IMR-90 (cell line): ENCODE measurements at regions not wholly inside any gene's neighbourhood (a gene's known extent, or its start where the extent isn't known, plus 50 kb on each side); places are given as distances from the start of the nearest gene placed in this dataset.
A peak's percentile ranks its signal among the peaks of the same experiment; 100 is the strongest.

Source experiments
- ATAC-seq: fragments of 200-7000 bp; cut with Tn5 transposase; 2 replicates; pipeline ENCODE4 v1.9.1; 2020; ENCODE audit warnings: low read depth, mild to moderate bottlenecking, moderate library complexity
- BruUV-seq: library from RNA; stranded (reverse); fragments of 400-500 nt; replicated peaks from 2 replicates; lab custom pipeline; 2021; lab: Mats Ljungman, UMichigan
- CTCF ChIA-PET: fragments of 300-600 bp; formaldehyde crosslinking; extraction: SDS; loops from one replicate; lab custom pipeline; 2021; ENCODE audit warnings: antibody characterized with exemption; lab: Yijun Ruan, JAX
- POLR2A ChIA-PET: fragments of 300-600 bp; sonication (Branson Sonifier 250); formaldehyde crosslinking; loops from one replicate; lab custom pipeline; 2022; ENCODE audit warnings: antibody characterized with exemption; ENCODE audit not compliant: unreplicated experiment; lab: Charles Lee
- DNase-seq: peaks from one replicate; pipeline ENCODE4 v3.0.0; 2013
- H2AFZ ChIP-seq: replicated peaks from 2 replicates; pipeline ENCODE3; 2013; ENCODE audit warnings: low read length, mild to moderate bottlenecking; ENCODE audit not compliant: poor library complexity
- H2AK5ac ChIP-seq: 2 replicates; pipeline ENCODE4 v1.6.1; 2013; ENCODE audit warnings: low read depth, low read length, inconsistent platforms
- H2AK9ac ChIP-seq: replicated peaks from 2 replicates; pipeline ENCODE3; 2013; ENCODE audit warnings: mild to moderate bottlenecking, low read depth, low read length, moderate library complexity; ENCODE audit not compliant: poor library complexity
- H2BK120ac ChIP-seq: 2 replicates; pipeline ENCODE4 v1.6.1; 2013; ENCODE audit warnings: low read depth, low read length, inconsistent platforms
- H2BK15ac ChIP-seq: 3 replicates; pipeline ENCODE4 v1.6.1; 2013; ENCODE audit warnings: low read depth, low read length, inconsistent platforms
- H2BK20ac ChIP-seq: 2 replicates; pipeline ENCODE4 v1.6.1; 2013; ENCODE audit warnings: low read depth, mild to moderate bottlenecking, inconsistent platforms, low read length, moderate library complexity
- H2BK5ac ChIP-seq: 2 replicates; pipeline ENCODE4 v1.6.1; 2013; ENCODE audit warnings: mild to moderate bottlenecking, low read depth, low read length, inconsistent platforms; ENCODE audit not compliant: poor library complexity, severe bottlenecking
- H3K14ac ChIP-seq: replicated peaks from 2 replicates; pipeline ENCODE4 v1.6.1; 2013; ENCODE audit warnings: low read depth, low read length, inconsistent platforms
- H3K18ac ChIP-seq: 2 replicates; pipeline ENCODE4 v1.6.1; 2013; ENCODE audit warnings: low read depth, low read length, control low read depth
- H3K23ac ChIP-seq: 2 replicates; pipeline ENCODE4 v1.6.1; 2013; ENCODE audit warnings: low read depth, low read length, inconsistent platforms
- H3K27ac ChIP-seq: 2 replicates; pipeline ENCODE4 v1.5.1; 2013; ENCODE audit warnings: mild to moderate bottlenecking, control low read depth, low read length; ENCODE audit not compliant: insufficient read depth
- H3K27me3 ChIP-seq: 2 replicates; pipeline ENCODE4 v1.6.1; 2013; ENCODE audit warnings: low read length; ENCODE audit not compliant: control insufficient read depth, insufficient read depth
- H3K36me3 ChIP-seq: 2 replicates; pipeline ENCODE4 v1.6.1; 2013; ENCODE audit warnings: low read length, mixed read lengths; ENCODE audit not compliant: control insufficient read depth, insufficient read depth
- H3K4ac ChIP-seq: 2 replicates; pipeline ENCODE4 v1.6.1; 2013; ENCODE audit warnings: low read depth, low read length, inconsistent platforms
- H3K4me1 ChIP-seq: 2 replicates; pipeline ENCODE4 v1.6.1; 2013; ENCODE audit warnings: low read length, mixed read lengths; ENCODE audit not compliant: control insufficient read depth, insufficient read depth
- H3K4me2 ChIP-seq: 2 replicates; pipeline ENCODE4 v1.6.1; 2013; ENCODE audit warnings: low read depth, mild to moderate bottlenecking, control low read depth, low read length, moderate library complexity
- H3K4me3 ChIP-seq: 2 replicates; pipeline ENCODE4 v1.5.1; 2013; ENCODE audit warnings: low read depth, mild to moderate bottlenecking, control low read depth, low read length, moderate library complexity; ENCODE audit not compliant: insufficient read depth
- H3K56ac ChIP-seq: 2 replicates; pipeline ENCODE4 v1.6.1; 2013; ENCODE audit warnings: low read length, inconsistent platforms; ENCODE audit not compliant: insufficient read depth; ENCODE audit errors: extremely low read depth
- H3K79me1 ChIP-seq, 2 experiments: 2 replicates each; pipeline ENCODE4 v1.6.1; 2013; ENCODE audit warnings: low read length in 2 of 2, inconsistent platforms in 1 of 2, low read depth in 1 of 2
- H3K9ac ChIP-seq: 2 replicates; pipeline ENCODE4 v1.6.1; 2013; ENCODE audit warnings: low read depth, low read length, control low read depth
- H3K9me1 ChIP-seq: 2 replicates; pipeline ENCODE4 v1.6.1; 2013; ENCODE audit warnings: low read length, inconsistent platforms; ENCODE audit not compliant: insufficient read depth
- H3K9me3 ChIP-seq: 2 replicates; pipeline ENCODE4 v1.6.1; 2013; ENCODE audit warnings: low read length; ENCODE audit not compliant: control insufficient read depth, insufficient read depth
- H4K20me1 ChIP-seq: 2 replicates; pipeline ENCODE4 v1.6.1; 2013; ENCODE audit warnings: low read length, inconsistent platforms; ENCODE audit not compliant: insufficient read depth
- H4K5ac ChIP-seq: 2 replicates; pipeline ENCODE4 v1.6.1; 2013; ENCODE audit warnings: mild to moderate bottlenecking, low read depth, low read length, control low read depth
- H4K8ac ChIP-seq, 2 experiments: 2 replicates each; pipeline ENCODE4 v1.6.1; 2013; ENCODE audit warnings: low read depth in 2 of 2, low read length in 2 of 2, control low read depth in 1 of 2, inconsistent platforms in 1 of 2
- H4K91ac ChIP-seq: 2 replicates; pipeline ENCODE4 v1.6.1; 2013; ENCODE audit warnings: low read depth, low read length, inconsistent platforms; ENCODE audit not compliant: insufficient read depth
- BHLHE40 ChIP-seq: fragments of 150-350 bp; IDR thresholded peaks from 2 replicates; pipeline ENCODE4 v1.6.1; 2016; ENCODE audit warnings: mild to moderate bottlenecking, low read depth, low read length
- CEBPB ChIP-seq: IDR thresholded peaks from 2 replicates; pipeline ENCODE4 v1.6.1; 2012; ENCODE audit warnings: low read depth, low read length, improper control_type of control experiment
- FOS ChIP-seq: fragments of 150-350 bp; IDR thresholded peaks from 2 replicates; pipeline ENCODE4 v1.6.1; 2016; ENCODE audit warnings: low read depth, low read length
- MAZ ChIP-seq: IDR thresholded peaks from 2 replicates; pipeline ENCODE4 v1.6.1; 2012; ENCODE audit warnings: low read depth, mild to moderate bottlenecking, low read length, improper control_type of control experiment, moderate library complexity, borderline replicate concordance
- MXI1 ChIP-seq: IDR thresholded peaks from 2 replicates; pipeline ENCODE4 v1.6.1; 2012; ENCODE audit warnings: low read depth, mild to moderate bottlenecking, low read length, moderate library complexity, borderline replicate concordance
- NFE2L2 ChIP-seq: fragments of 150-350 bp; IDR thresholded peaks from 2 replicates; pipeline ENCODE4 v1.6.1; 2016; ENCODE audit warnings: low read depth, mild to moderate bottlenecking, low read length
- POLR2A ChIP-seq: IDR thresholded peaks from 2 replicates; pipeline ENCODE4 v1.6.1; 2012; ENCODE audit warnings: mild to moderate bottlenecking, low read depth, low read length
- RFX5 ChIP-seq: IDR thresholded peaks from 2 replicates; pipeline ENCODE4 v1.8.0; 2012; ENCODE audit warnings: low read depth, mild to moderate bottlenecking, low read length, moderate library complexity
- SMC3 ChIP-seq: fragments of 150-350 bp; IDR thresholded peaks from 2 replicates; pipeline ENCODE4 v1.6.1; 2016; ENCODE audit warnings: low read depth, mild to moderate bottlenecking, antibody characterized with exemption, low read length, moderate library complexity
- WGBS, 2 experiments: methylation state at CpG; one replicate each; pipeline versions ENCODE4 v1.1.5 to v1.1.7; 2013; ENCODE audit warnings: missing lambda C conversion rate in 2 of 2; ENCODE audit not compliant: insufficient read length in 1 of 2; ENCODE audit errors: extremely low coverage in 2 of 2; 5-methylcytosine and 5-hydroxymethylcytosine counted together
- dilution Hi-C: fragments of 300-500 bp; cut with HindIII; formaldehyde crosslinking; loops from one replicate; pipeline ENCODE4 v1.14.3; 2018; ENCODE audit warnings: low sequenced_read_pairs; ENCODE audit not compliant: unreplicated experiment
- in situ Hi-C: fragments of 300-500 bp; cut with MboI; formaldehyde crosslinking; loops from 3 replicates; pipeline ENCODE4 v1.14.3; 2019; ENCODE audit warnings: low sequenced_read_pairs, inconsistent platforms, mixed read lengths
- intact Hi-C: fragments of 100-400 bp; cut with micrococcal nuclease; formaldehyde crosslinking; loops from 2 replicates; pipeline ENCODE4 v1.10.0; 2022
- TF ChIP-seq, protein P1 (sequence below): conservative IDR thresholded peaks from 2 replicates; pipeline ENCODE4 v1.5.1; 2012; ENCODE audit warnings: mild to moderate bottlenecking, low read depth, low read length, improper control_type of control experiment
- TF ChIP-seq, protein P2 (sequence below): fragments of 150-350 bp; IDR thresholded peaks from 2 replicates; pipeline ENCODE4 v1.6.1; 2016; ENCODE audit warnings: low read depth, mild to moderate bottlenecking, low read length, moderate library complexity, borderline replicate concordance

DNA sequence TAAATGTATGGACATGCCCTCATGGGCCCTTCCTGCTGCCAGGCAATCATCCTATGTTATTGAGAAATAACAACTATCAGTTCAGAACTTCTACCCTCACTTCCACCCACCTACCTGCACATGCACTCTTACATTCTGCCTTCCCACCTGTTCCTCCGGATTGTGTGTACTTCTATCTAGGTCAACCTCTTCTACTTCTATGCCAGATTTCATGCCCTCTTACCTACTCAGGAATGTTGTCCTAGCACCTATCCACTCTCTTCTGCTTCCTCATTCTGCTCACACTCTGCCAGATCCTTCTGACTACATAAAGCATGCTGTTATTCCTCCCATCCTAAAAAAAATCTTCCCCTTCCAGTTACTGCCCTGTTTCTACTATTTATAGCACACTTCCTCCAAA lies 333.5 kb downstream of the IRS1 start:
- POLR2A ChIA-PET = no interaction called here
- CTCF ChIA-PET = interaction anchor here (0.6 to 0.7 kb wide), 2 partner anchors 18 to 361 kb away, joined by 3 to 5 read pairs; no protein-coding TSS in a partner anchor
- Histone ChIP-seq H3K9me1 (no peaks in the 10 kb centered on the region), H3K9ac (no peak overlapping the region), H3K27me3 (no peaks in the 10 kb centered on the region), H3K14ac (0 out of 2 replicates have a peak overlapping the region, but pooled peaks have one; percentile 31), H4K20me1 (no peaks in the 10 kb centered on the region), H3K23ac (no peak overlapping the region), H3K27ac (no peak overlapping the region), H2AFZ (no peak overlapping the region), H3K4ac (no peak overlapping the region), H4K91ac (no peak overlapping the region), H3K18ac (no peak overlapping the region), H2AK9ac (no peak overlapping the region), H3K36me3 (no peaks in the 10 kb centered on the region), H3K56ac (no peak overlapping the region), H2BK120ac (no peak overlapping the region), H2BK5ac (no peak overlapping the region), H3K4me1 (peaks cover 2% of the 10 kb centered on the region; the same call in 1 of the 2 replicates), H2BK15ac (peak overlapping the region; percentile 62; the same call in 2 of the 3 replicates), H3K79me1 (no peaks in the 10 kb centered on the region), H3K4me3 (no peak overlapping the region), H2AK5ac (no peak overlapping the region; the same call in 1 of the 2 replicates), H2BK20ac (peak overlapping the region; percentile 26; the same call in 1 of the 2 replicates), H4K8ac (0 out of 4 replicates have a peak overlapping the region, but pooled peaks of 1 of the 2 experiments have one; percentile 28), H3K4me2 (no peak overlapping the region), H3K9me3 (no peaks in the 10 kb centered on the region), H4K5ac (peak overlapping the region; percentile 16; the same call in 1 of the 2 replicates)
- no TSS peak for BruUV-seq
- ATAC-seq (no peak), DNase-seq (no peak)
- whole genome bisulfite sequencing, 2 experiments = 100% methylated on average over 1 of the region's 1 CpG; no CpG with 5 or more reads in 1 of the 2 experiments
- dilution Hi-C loops = no loop called here
- intact Hi-C loops = no loop called here
- in situ Hi-C loops = no loop called here
- TF ChIP-seq, protein P1, sequence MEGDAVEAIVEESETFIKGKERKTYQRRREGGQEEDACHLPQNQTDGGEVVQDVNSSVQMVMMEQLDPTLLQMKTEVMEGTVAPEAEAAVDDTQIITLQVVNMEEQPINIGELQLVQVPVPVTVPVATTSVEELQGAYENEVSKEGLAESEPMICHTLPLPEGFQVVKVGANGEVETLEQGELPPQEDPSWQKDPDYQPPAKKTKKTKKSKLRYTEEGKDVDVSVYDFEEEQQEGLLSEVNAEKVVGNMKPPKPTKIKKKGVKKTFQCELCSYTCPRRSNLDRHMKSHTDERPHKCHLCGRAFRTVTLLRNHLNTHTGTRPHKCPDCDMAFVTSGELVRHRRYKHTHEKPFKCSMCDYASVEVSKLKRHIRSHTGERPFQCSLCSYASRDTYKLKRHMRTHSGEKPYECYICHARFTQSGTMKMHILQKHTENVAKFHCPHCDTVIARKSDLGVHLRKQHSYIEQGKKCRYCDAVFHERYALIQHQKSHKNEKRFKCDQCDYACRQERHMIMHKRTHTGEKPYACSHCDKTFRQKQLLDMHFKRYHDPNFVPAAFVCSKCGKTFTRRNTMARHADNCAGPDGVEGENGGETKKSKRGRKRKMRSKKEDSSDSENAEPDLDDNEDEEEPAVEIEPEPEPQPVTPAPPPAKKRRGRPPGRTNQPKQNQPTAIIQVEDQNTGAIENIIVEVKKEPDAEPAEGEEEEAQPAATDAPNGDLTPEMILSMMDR = no peak
- TF ChIP-seq MAZ (no peak), SMC3 (no peak), BHLHE40 (no peak), RFX5 (no peak), CEBPB (no peak), POLR2A (no peak), FOS (no peak), NFE2L2 (no peak), MXI1 (no peak)
- TF ChIP-seq, protein P2, sequence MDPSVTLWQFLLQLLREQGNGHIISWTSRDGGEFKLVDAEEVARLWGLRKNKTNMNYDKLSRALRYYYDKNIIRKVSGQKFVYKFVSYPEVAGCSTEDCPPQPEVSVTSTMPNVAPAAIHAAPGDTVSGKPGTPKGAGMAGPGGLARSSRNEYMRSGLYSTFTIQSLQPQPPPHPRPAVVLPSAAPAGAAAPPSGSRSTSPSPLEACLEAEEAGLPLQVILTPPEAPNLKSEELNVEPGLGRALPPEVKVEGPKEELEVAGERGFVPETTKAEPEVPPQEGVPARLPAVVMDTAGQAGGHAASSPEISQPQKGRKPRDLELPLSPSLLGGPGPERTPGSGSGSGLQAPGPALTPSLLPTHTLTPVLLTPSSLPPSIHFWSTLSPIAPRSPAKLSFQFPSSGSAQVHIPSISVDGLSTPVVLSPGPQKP = no peak
